Trophoblast cell (in vitro differentiated cells and primary cell): ENCODE measurements at regions not wholly inside any gene's neighbourhood (a gene's known extent, or its start where the extent isn't known, plus 50 kb on each side); places are given as distances from the start of the nearest gene placed in this dataset.

Experiments
- DNase-seq, 2 donors: peaks; one replicate each; pipeline ENCODE4 v3.0.0-alpha.2; 2016
- H2AFZ ChIP-seq: 2 replicates; pipeline ENCODE4 v1.6.1; 2013; ENCODE audit warnings: low read length, moderate library complexity, mild to moderate bottlenecking; ENCODE audit not compliant: insufficient read depth, poor library complexity
- H2AK5ac ChIP-seq: 2 replicates; pipeline ENCODE4 v1.6.1; 2013; ENCODE audit warnings: mild to moderate bottlenecking, low read length
- H2BK120ac ChIP-seq: 2 replicates; pipeline ENCODE4 v1.6.1; 2013; ENCODE audit warnings: low read length, mild to moderate bottlenecking, moderate library complexity; ENCODE audit not compliant: insufficient read depth, poor library complexity
- H2BK12ac ChIP-seq: 2 replicates; pipeline ENCODE4 v1.6.1; 2013; ENCODE audit warnings: mild to moderate bottlenecking, low read length, moderate library complexity
- H2BK5ac ChIP-seq: 2 replicates; pipeline ENCODE4 v1.6.1; 2013; ENCODE audit warnings: low read length, low read depth, moderate library complexity, mild to moderate bottlenecking; ENCODE audit not compliant: poor library complexity
- H3K14ac ChIP-seq: 2 replicates; pipeline ENCODE4 v1.6.1; 2013; ENCODE audit warnings: mild to moderate bottlenecking, low read length
- H3K18ac ChIP-seq: 2 replicates; pipeline ENCODE4 v1.6.1; 2013; ENCODE audit warnings: mild to moderate bottlenecking, low read length
- H3K23ac ChIP-seq: 2 replicates; pipeline ENCODE4 v1.6.1; 2013; ENCODE audit warnings: low read length
- H3K27ac ChIP-seq: 2 replicates; pipeline ENCODE4 v1.5.1; 2013; ENCODE audit warnings: low read depth, mild to moderate bottlenecking, inconsistent platforms, low read length, moderate library complexity
- H3K27me3 ChIP-seq: 2 replicates; pipeline ENCODE4 v1.6.1; 2013; ENCODE audit warnings: inconsistent platforms, mild to moderate bottlenecking, low read length, moderate library complexity; ENCODE audit not compliant: insufficient read depth
- H3K36me3 ChIP-seq, 2 experiments: 1 replicate in 1 of 2; 2 replicates in 1 of 2; pipeline ENCODE4 v1.6.1; 2013; ENCODE audit warnings: low read length in 2 of 2, mild to moderate bottlenecking in 2 of 2, moderate library complexity in 1 of 2; ENCODE audit not compliant: insufficient read depth in 2 of 2, control insufficient read depth in 1 of 2
- H3K4ac ChIP-seq: 2 replicates; pipeline ENCODE4 v1.6.1; 2013; ENCODE audit warnings: low read depth, mild to moderate bottlenecking, low read length, moderate library complexity
- H3K4me1 ChIP-seq, 2 experiments: 1 replicate in 1 of 2; 2 replicates in 1 of 2; pipeline ENCODE4 v1.6.1; 2013; ENCODE audit warnings: low read length in 2 of 2, mild to moderate bottlenecking in 2 of 2, moderate library complexity in 1 of 2; ENCODE audit not compliant: insufficient read depth in 2 of 2, control insufficient read depth in 1 of 2
- H3K4me2 ChIP-seq: 2 replicates; pipeline ENCODE4 v1.6.1; 2013; ENCODE audit warnings: inconsistent platforms, mild to moderate bottlenecking, low read length, moderate library complexity
- H3K4me3 ChIP-seq: 2 replicates; pipeline ENCODE4 v1.5.1; 2013; ENCODE audit warnings: mild to moderate bottlenecking, low read depth, low read length, inconsistent platforms
- H3K79me1 ChIP-seq: one replicate; pipeline ENCODE4 v1.6.1; 2013; ENCODE audit warnings: low read length
- H3K79me2 ChIP-seq: 2 replicates; pipeline ENCODE4 v1.6.1; 2013; ENCODE audit warnings: low read length, mild to moderate bottlenecking; ENCODE audit not compliant: control insufficient read depth, insufficient read depth, poor library complexity
- H3K9ac ChIP-seq: 2 replicates; pipeline ENCODE4 v1.6.1; 2013; ENCODE audit warnings: mild to moderate bottlenecking, low read length
- H3K9me3 ChIP-seq: 2 replicates; pipeline ENCODE4 v1.6.1; 2013; ENCODE audit warnings: low read depth, mild to moderate bottlenecking, control low read depth, inconsistent platforms, low read length; ENCODE audit not compliant: insufficient read depth
- H4K12ac ChIP-seq: 2 replicates; pipeline ENCODE4 v1.6.1; 2013; ENCODE audit warnings: low read depth, mild to moderate bottlenecking, low read length, moderate library complexity
- H4K8ac ChIP-seq: 2 replicates; pipeline ENCODE4 v1.6.1; 2013; ENCODE audit warnings: low read depth, mild to moderate bottlenecking, low read length, moderate library complexity
- H4K91ac ChIP-seq: one replicate; pipeline ENCODE4 v1.6.1; 2013; ENCODE audit warnings: low read depth, mild to moderate bottlenecking, low read length, moderate library complexity
- WGBS: extraction: QIAGEN DNeasy Blood & Tissue Kit; methylation state at CpG from one replicate; pipeline ENCODE4 v1.1.7; 2013; ENCODE audit warnings: missing lambda C conversion rate; ENCODE audit not compliant: insufficient read length, insufficient coverage; ENCODE audit errors: extremely low coverage; 5-methylcytosine and 5-hydroxymethylcytosine counted together

DNA sequence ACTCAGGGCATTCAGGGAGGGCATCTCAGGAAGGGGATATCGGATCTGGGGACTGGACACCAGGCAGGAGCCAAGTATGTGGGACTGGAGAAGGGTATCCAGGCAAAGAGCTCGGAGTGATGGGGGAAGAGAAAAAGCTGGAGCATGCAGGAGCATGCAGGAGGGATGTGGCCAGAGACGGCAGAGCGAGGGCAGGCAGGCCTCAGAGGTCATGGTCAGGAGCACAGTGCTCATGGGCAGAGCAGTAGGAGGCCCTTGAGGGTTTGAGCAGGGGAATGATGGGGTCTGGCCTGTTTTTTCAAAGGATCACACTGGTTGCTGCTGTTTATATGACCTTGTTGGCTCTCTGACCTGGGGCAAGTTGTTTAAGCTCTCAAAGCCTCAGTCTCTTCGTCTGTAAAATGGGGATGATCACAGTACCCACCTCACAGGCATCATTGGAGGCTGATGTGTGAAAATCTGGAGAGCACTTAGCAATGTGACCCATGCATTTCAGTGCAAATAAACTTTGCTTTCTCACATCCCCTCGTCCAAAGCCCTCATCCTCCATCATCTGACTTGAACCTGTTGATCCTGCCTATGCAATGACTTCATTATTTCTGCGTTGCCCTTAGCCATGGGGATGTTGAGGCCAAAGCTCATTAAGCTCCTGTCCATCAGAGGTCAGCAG lies 273.1 kb downstream of the MATN1 start:
- no peak overlapping the region for H3K18ac ChIP-seq
- H3K9me3 ChIP-seq, result peaks cover 9% of the 10 kb centered on the region
- no peak overlapping the region for H2AFZ ChIP-seq
- H4K12ac ChIP-seq, result no peak overlapping the region
- H3K4me2 ChIP-seq, result no peak overlapping the region
- no peaks in the 10 kb centered on the region for H3K27me3 ChIP-seq
- no peak overlapping the region for H4K8ac ChIP-seq
- no peaks in the 10 kb centered on the region for H3K79me1 ChIP-seq
- no CpG with 5 or more reads among the region's 7 CpGs for WGBS
- H3K27ac ChIP-seq, result no peak overlapping the region
- no peaks in the 10 kb centered on the region for H3K36me3 ChIP-seq
- no peak overlapping the region for H2BK5ac ChIP-seq
- no peaks in the 10 kb centered on the region for H3K4me1 ChIP-seq
- no peak overlapping the region for H3K4ac ChIP-seq
- H3K23ac ChIP-seq, result no peak overlapping the region
- no peak overlapping the region for H4K91ac ChIP-seq
- no peak overlapping the region for H2BK120ac ChIP-seq
- DNase-seq, result no peak
- no peak overlapping the region for H3K9ac ChIP-seq
- H2AK5ac ChIP-seq, result no peak overlapping the region
- no peaks in the 10 kb centered on the region for H3K79me2 ChIP-seq
- no peak overlapping the region for H3K14ac ChIP-seq
- H2BK12ac ChIP-seq, result no peak overlapping the region
- no peak overlapping the region for H3K4me3 ChIP-seq

DNA sequence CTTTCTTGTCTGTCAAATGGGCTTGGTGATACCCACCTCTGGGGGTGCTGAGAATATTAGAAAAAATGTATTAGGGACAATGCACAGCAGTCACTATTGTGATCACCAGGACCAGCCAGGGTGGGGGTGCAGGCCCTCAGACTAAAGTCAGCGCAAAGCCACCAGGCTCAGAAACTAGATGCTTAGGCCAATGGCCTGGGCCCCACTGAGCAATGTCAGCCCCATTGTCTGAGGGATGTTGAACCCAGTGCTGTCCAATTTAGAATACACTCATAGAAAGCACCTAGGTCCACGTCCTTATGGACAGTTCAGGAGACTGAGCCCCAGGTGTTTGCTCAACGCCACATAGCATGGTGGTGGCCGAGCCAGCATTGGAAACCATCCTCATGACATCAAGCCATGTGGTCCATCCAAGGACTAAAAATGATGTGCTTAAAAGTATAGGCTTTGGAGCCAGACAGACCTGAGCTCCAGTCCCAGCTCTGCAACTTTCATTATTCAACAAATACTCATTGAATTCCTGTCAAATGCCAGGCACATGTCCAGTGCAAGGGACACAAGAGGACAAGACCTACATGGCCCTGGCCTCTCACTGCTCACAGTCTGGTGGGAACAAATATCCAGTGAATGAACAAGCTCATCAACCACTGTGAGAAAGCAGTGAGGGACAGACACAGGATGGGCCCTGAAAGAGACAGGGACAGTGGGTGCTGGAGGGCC lies 273.8 kb downstream of the MATN1 start:
- H3K79me2 ChIP-seq, result no peaks in the 10 kb centered on the region
- no peak overlapping the region for H3K4me3 ChIP-seq
- H2BK12ac ChIP-seq, result no peak overlapping the region
- H3K4me2 ChIP-seq, result no peak overlapping the region
- no peak overlapping the region for H4K12ac ChIP-seq
- DNase-seq, result no peak
- WGBS, result no CpG with 5 or more reads among the region's 4 CpGs
- H3K14ac ChIP-seq, result no peak overlapping the region
- no peak overlapping the region for H3K18ac ChIP-seq
- H3K79me1 ChIP-seq, result no peaks in the 10 kb centered on the region
- no peak overlapping the region for H4K91ac ChIP-seq
- H2BK120ac ChIP-seq, result no peak overlapping the region
- no peak overlapping the region for H3K27ac ChIP-seq
- no peak overlapping the region for H3K9ac ChIP-seq
- no peak overlapping the region for H4K8ac ChIP-seq
- H3K4ac ChIP-seq, result no peak overlapping the region
- H3K4me1 ChIP-seq, result no peaks in the 10 kb centered on the region
- H3K27me3 ChIP-seq, result no peaks in the 10 kb centered on the region
- peaks cover 9% of the 10 kb centered on the region for H3K9me3 ChIP-seq
- H2AFZ ChIP-seq, result no peak overlapping the region
- H2AK5ac ChIP-seq, result no peak overlapping the region
- no peak overlapping the region for H2BK5ac ChIP-seq
- no peak overlapping the region for H3K23ac ChIP-seq
- H3K36me3 ChIP-seq, result no peaks in the 10 kb centered on the region

DNA sequence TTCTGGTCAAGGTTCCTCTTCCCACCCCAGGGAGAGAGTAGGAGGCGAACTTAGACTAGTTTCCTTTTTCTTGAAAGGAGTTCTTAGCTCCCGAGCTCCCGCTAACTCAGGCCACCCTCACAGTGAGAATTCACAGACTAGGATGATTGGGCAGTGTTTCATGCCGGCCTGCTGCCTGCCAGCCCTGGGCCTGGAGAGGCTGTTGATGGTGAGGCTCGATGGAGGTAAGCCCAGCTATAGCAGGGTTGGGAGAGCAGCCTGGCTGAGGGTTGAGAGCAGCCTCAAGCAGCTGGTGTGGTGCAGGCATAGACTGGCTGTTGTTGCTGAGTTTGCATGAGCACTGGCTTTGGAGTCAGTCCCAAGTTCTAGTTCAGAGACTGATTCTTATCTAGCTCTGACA lies 274.4 kb downstream of the MATN1 start:
- Histone ChIP-seq H3K18ac (no peak overlapping the region), H2BK5ac (no peak overlapping the region), H2BK12ac (no peak overlapping the region), H3K4me3 (no peak overlapping the region), H3K36me3 (no peaks in the 10 kb centered on the region), H3K4ac (no peak overlapping the region), H2AK5ac (no peak overlapping the region), H3K79me2 (no peaks in the 10 kb centered on the region), H3K14ac (no peak overlapping the region), H3K27me3 (no peaks in the 10 kb centered on the region), H2BK120ac (no peak overlapping the region), H3K4me2 (no peak overlapping the region), H2AFZ (no peak overlapping the region), H3K27ac (no peak overlapping the region), H4K12ac (no peak overlapping the region), H3K4me1 (no peaks in the 10 kb centered on the region), H4K91ac (no peak overlapping the region), H3K9me3 (peaks cover 9% of the 10 kb centered on the region), H3K23ac (no peak overlapping the region), H4K8ac (no peak overlapping the region), H3K9ac (no peak overlapping the region), H3K79me1 (no peaks in the 10 kb centered on the region)
- no CpG with 5 or more reads among the region's 5 CpGs for WGBS
- no peak for DNase-seq

DNA sequence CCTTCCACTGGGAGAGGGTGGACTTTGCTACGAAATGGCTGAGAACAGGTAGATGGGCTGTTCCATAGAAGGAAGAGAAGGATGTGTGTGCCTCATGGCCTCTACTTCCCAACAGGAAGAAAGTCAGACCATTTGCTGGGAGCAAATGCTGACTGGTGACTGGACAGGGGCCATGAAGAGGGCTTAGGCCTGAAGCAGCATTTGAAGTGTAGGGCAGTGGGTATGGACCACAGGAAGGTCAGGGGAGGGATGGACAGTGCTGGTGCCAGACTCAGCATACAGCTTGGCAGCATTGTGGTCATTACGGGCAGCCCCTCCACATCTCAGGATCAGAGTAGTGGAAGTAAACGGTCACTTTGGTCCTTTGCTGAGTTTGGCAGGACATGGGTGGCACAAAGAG lies 275.7 kb downstream of the MATN1 start:
- no peaks in the 10 kb centered on the region for H3K4me1 ChIP-seq
- no peak overlapping the region for H3K23ac ChIP-seq
- H2BK5ac ChIP-seq, result no peak overlapping the region
- no peak overlapping the region for H4K91ac ChIP-seq
- DNase-seq, result no peak
- H3K27ac ChIP-seq, result no peak overlapping the region
- no peaks in the 10 kb centered on the region for H3K27me3 ChIP-seq
- H3K4me2 ChIP-seq, result no peak overlapping the region
- H4K8ac ChIP-seq, result no peak overlapping the region
- H3K79me1 ChIP-seq, result no peaks in the 10 kb centered on the region
- H2BK12ac ChIP-seq, result no peak overlapping the region
- H3K18ac ChIP-seq, result no peak overlapping the region
- no peak overlapping the region for H2AFZ ChIP-seq
- H3K9ac ChIP-seq, result no peak overlapping the region
- no peak overlapping the region for H3K4me3 ChIP-seq
- H2BK120ac ChIP-seq, result no peak overlapping the region
- no peaks in the 10 kb centered on the region for H3K79me2 ChIP-seq
- no peak overlapping the region for H4K12ac ChIP-seq
- H2AK5ac ChIP-seq, result no peak overlapping the region
- H3K4ac ChIP-seq, result no peak overlapping the region
- peaks cover 3% of the 10 kb centered on the region for H3K9me3 ChIP-seq
- no peak overlapping the region for H3K14ac ChIP-seq
- no peaks in the 10 kb centered on the region for H3K36me3 ChIP-seq
- WGBS, result no CpG with 5 or more reads among the region's 3 CpGs
